ENCODE measurements at regions not wholly inside any gene's neighbourhood (a gene's known extent, or its start where the extent isn't known, plus 50 kb on each side); places are given as distances from the start of the nearest gene placed in this dataset.

- H3K27me3 ChIP-seq (ENCODE audit: control insufficient read depth in 4 of 4, insufficient read depth in 4 of 4, low read length in 3 of 4), result no peaks in the 10 kb centered on the region
- DNase-seq (ENCODE audit: low spot score), result no peak
- no peak for TF ChIP-seq CTCF (IDR thresholded peaks at IDR 0.05; ENCODE audit: low read depth, low read length, missing input control)
- no peak for TF ChIP-seq GABPA (IDR thresholded peaks at IDR 0.05 in 1 of 2, conservative IDR thresholded peaks at IDR 0.05 in 1 of 2)
- TF ChIP-seq HNF4G (IDR thresholded peaks at IDR 0.05), result no peak
- TF ChIP-seq HNF4A (conservative IDR thresholded peaks at IDR 0.05), result no peak
- no peak for TF ChIP-seq FOXA1 (IDR thresholded peaks at IDR 0.05)
- no peaks in the 10 kb centered on the region for H3K36me3 ChIP-seq (ENCODE audit: control insufficient read depth in 4 of 4, insufficient read depth in 3 of 4, low read depth in 1 of 4, low read length in 3 of 4)
- no peaks in the 10 kb centered on the region for H3K9me3 ChIP-seq (ENCODE audit: control insufficient read depth in 4 of 4, low read length in 3 of 4)
- 86% methylated on average over 5 of the region's 5 CpGs for WGBS
- H3K27ac ChIP-seq (ENCODE audit: low read depth in 1 of 2, low read length in 2 of 2), result no peak overlapping the region
- H3K4me3 ChIP-seq (ENCODE audit: low read depth in 1 of 3, low read length in 3 of 3), result no peak overlapping the region
- no peak overlapping the region for H3K9ac ChIP-seq (ENCODE audit: low read depth in 1 of 2, low read length in 2 of 2)
- H3K4me1 ChIP-seq (ENCODE audit: control insufficient read depth in 4 of 4, insufficient read depth in 4 of 4, low read length in 3 of 4), result peaks cover 0 to 3% (median 0%) of the 10 kb centered on the region in 4 donors
These were observed 156.3 kb downstream of the SLC7A11 start for GRCh38 chr4:138085736-138086305.

- Histone ChIP-seq H3K27ac (ENCODE audit: low read depth in 1 of 2, low read length in 2 of 2) (no peak overlapping the region), H3K9ac (ENCODE audit: low read depth in 1 of 2, low read length in 2 of 2) (no peak overlapping the region), H3K27me3 (ENCODE audit: control insufficient read depth in 4 of 4, insufficient read depth in 4 of 4, low read length in 3 of 4) (no peaks in the 10 kb centered on the region), H3K9me3 (ENCODE audit: control insufficient read depth in 4 of 4, low read length in 3 of 4) (no peaks in the 10 kb centered on the region), H3K4me1 (ENCODE audit: control insufficient read depth in 4 of 4, insufficient read depth in 4 of 4, low read length in 3 of 4) (no peaks in the 10 kb centered on the region), H3K36me3 (ENCODE audit: control insufficient read depth in 4 of 4, insufficient read depth in 3 of 4, low read depth in 1 of 4, low read length in 3 of 4) (no peaks in the 10 kb centered on the region), H3K4me3 (ENCODE audit: low read depth in 1 of 3, low read length in 3 of 3) (no peak overlapping the region)
- TF ChIP-seq REST (IDR thresholded peaks at IDR 0.05) (no peak), MAX (IDR thresholded peaks at IDR 0.05) (no peak), EGR1 (IDR thresholded peaks at IDR 0.05; ENCODE audit: low read depth in 2 of 2) (no peak), YY1 (IDR thresholded peaks at IDR 0.05) (no peak), SP1 (IDR thresholded peaks at IDR 0.05) (no peak), CTCF (IDR thresholded peaks at IDR 0.05; ENCODE audit: low read depth, low read length, missing input control) (no peak), RXRA (IDR thresholded peaks at IDR 0.05) (no peak), HNF4G (IDR thresholded peaks at IDR 0.05) (no peak), ATF3 (IDR thresholded peaks at IDR 0.05) (no peak), JUND (IDR thresholded peaks at IDR 0.05) (no peak), NR2F2 (IDR thresholded peaks at IDR 0.05) (no peak), GABPA (IDR thresholded peaks at IDR 0.05 in 1 of 2, conservative IDR thresholded peaks at IDR 0.05 in 1 of 2) (no peak), RAD21 (IDR thresholded peaks at IDR 0.05) (no peak), HNF4A (conservative IDR thresholded peaks at IDR 0.05) (no peak), ZBTB33 (IDR thresholded peaks at IDR 0.05) (no peak), FOXA1 (IDR thresholded peaks at IDR 0.05) (no peak), FOXA2 (IDR thresholded peaks at IDR 0.05) (no peak)
- no peak for DNase-seq (ENCODE audit: low spot score)
- WGBS, result 82% methylated on average over 4 of the region's 4 CpGs
These were observed 163.2 kb downstream of the SLC7A11 start for GRCh38 chr4:138078751-138079520.

All from liver (tissue), 8 donors.